Common myeloid progenitor, CD34-positive (primary cell): ENCODE measurements at regions not wholly inside any gene's neighbourhood (a gene's known extent, or its start where the extent isn't known, plus 50 kb on each side); places are given as distances from the start of the nearest gene placed in this dataset.

Experiments
- CTCF ChIA-PET: fragments of 350-600 bp; sonication (Branson Sonifier 250); formaldehyde crosslinking; loops from one replicate; lab custom pipeline; 2021; ENCODE audit warnings: antibody characterized with exemption; lab: Charles Lee
- POLR2A ChIA-PET: fragments of 350-600 bp; sonication (Branson Sonifier 250); formaldehyde crosslinking; loops from one replicate; lab custom pipeline; 2021; ENCODE audit warnings: antibody characterized with exemption; lab: Charles Lee
- DNase-seq, 3 donors: peaks; one replicate each; pipeline versions ENCODE4 v3.0.0 to v3.0.0-alpha.2; 2013
- H3K27ac ChIP-seq, 2 experiments: 1 replicate in 1 of 2; 2 replicates in 1 of 2; pipeline ENCODE4 v1.7.0; 2013; ENCODE audit warnings: inconsistent platforms in 2 of 2, low read length in 2 of 2, mild to moderate bottlenecking in 2 of 2, low read depth in 1 of 2, moderate library complexity in 1 of 2; ENCODE audit not compliant: severe bottlenecking in 2 of 2, insufficient read depth in 1 of 2, poor library complexity in 1 of 2
- H3K27me3 ChIP-seq, 5 experiments: replicated peaks in 2 of 5; 1 replicate in 3 of 5; 2 replicates in 2 of 5; pipeline versions ENCODE4 v1.6.1 to v1.7.0; 2013; ENCODE audit warnings: low read length in 4 of 5, mild to moderate bottlenecking in 2 of 5, moderate library complexity in 2 of 5, inconsistent platforms in 1 of 5; ENCODE audit not compliant: insufficient read depth in 5 of 5, control insufficient read depth in 4 of 5
- H3K36me3 ChIP-seq, 4 experiments: 1 replicate in 2 of 4; 2 replicates in 2 of 4; pipeline versions ENCODE4 v1.6.1 to v1.7.0; 2013; ENCODE audit warnings: low read length in 3 of 4, control low read depth in 1 of 4, mild to moderate bottlenecking in 1 of 4; ENCODE audit not compliant: control insufficient read depth in 4 of 4, insufficient read depth in 4 of 4
- H3K4me1 ChIP-seq, 4 experiments: 1 replicate in 3 of 4; 2 replicates in 1 of 4; pipeline versions ENCODE4 v1.6.1 to v1.7.1; 2013; ENCODE audit warnings: low read length in 3 of 4, mild to moderate bottlenecking in 3 of 4, control low read depth in 1 of 4, inconsistent platforms in 1 of 4, moderate library complexity in 1 of 4; ENCODE audit not compliant: control insufficient read depth in 4 of 4, insufficient read depth in 4 of 4; ENCODE audit errors: control extremely low read depth in 1 of 4
- H3K4me3 ChIP-seq, 7 experiments: 1 replicate in 4 of 7; 2 replicates in 3 of 7; pipeline versions ENCODE4 v1.5.1 to v1.7.0; 2013; ENCODE audit warnings: mild to moderate bottlenecking in 7 of 7, low read length in 6 of 7, moderate library complexity in 6 of 7, inconsistent platforms in 2 of 7, low read depth in 2 of 7, control low read depth in 1 of 7; ENCODE audit not compliant: insufficient read depth in 4 of 7, control insufficient read depth in 1 of 7; ENCODE audit errors: extremely low read depth in 1 of 7
- H3K9me3 ChIP-seq, 5 experiments: 1 replicate in 4 of 5; 2 replicates in 1 of 5; pipeline versions ENCODE4 v1.6.1 to v1.7.1; 2013; ENCODE audit warnings: low read length in 4 of 5, mild to moderate bottlenecking in 2 of 5, inconsistent platforms in 1 of 5, low read depth in 1 of 5, moderate library complexity in 1 of 5; ENCODE audit not compliant: control insufficient read depth in 4 of 5, insufficient read depth in 2 of 5; ENCODE audit errors: control extremely low read depth in 1 of 5
- WGBS: methylation state at CpG from one replicate; pipeline ENCODE4 v1.1.5; 2013; ENCODE audit not compliant: insufficient coverage; 5-methylcytosine and 5-hydroxymethylcytosine counted together

DNA sequence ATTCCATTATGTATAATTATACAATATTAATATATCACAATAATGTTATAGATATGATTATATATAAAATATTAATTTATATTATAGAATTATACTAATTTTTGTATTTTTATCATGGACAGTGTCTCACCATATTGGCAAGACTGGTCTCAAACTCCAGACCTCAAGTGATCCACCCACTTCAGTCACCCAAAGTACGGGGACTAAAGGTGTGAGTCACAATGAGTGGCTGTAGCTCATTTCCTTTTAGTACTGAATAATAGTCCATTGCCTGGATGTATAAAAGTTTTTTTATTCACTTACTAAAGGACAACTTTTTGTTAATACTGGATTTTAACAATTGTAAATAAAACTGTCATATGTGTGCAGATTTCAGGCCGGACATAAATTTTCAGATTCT, 417.6 kb upstream of the LINC00305 start:
- H3K4me1 ChIP-seq, result no peaks in the 10 kb centered on the region
- no peak overlapping the region for H3K27ac ChIP-seq
- POLR2A ChIA-PET, result no interaction called here
- H3K27me3 ChIP-seq, result no peaks in the 10 kb centered on the region
- WGBS, result 100% methylated on average over 1 of the region's 2 CpGs
- H3K36me3 ChIP-seq, result no peaks in the 10 kb centered on the region
- DNase-seq, result no peak
- no peaks in the 10 kb centered on the region for H3K9me3 ChIP-seq
- CTCF ChIA-PET, result no interaction called here
- no peak overlapping the region for H3K4me3 ChIP-seq

DNA sequence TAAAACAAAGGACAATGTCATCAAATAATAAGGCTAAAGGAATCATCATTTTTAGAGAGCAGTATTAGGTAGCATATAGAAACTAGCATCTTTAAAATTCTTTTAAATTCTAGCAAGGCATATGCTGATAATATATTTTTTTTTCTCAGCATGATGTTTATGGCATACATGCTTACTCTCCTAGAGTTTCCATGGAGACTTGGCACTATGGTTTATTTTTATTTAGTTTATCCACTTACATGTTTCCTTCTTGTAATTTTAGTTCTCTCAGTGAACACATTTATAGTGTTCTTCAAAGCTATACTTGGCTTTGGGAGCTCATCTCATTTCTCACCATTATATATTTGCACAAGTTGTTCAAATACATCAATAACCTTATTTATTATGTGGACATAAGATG, 413.8 kb upstream of the LINC00305 start:
- no peak for DNase-seq
- no peaks in the 10 kb centered on the region for H3K9me3 ChIP-seq
- H3K4me1 ChIP-seq, result no peaks in the 10 kb centered on the region
- H3K36me3 ChIP-seq, result no peaks in the 10 kb centered on the region
- H3K27me3 ChIP-seq, result no peaks in the 10 kb centered on the region
- H3K4me3 ChIP-seq, result no peak overlapping the region
- CTCF ChIA-PET, result no interaction called here
- no peak overlapping the region for H3K27ac ChIP-seq
- POLR2A ChIA-PET, result no interaction called here

DNA sequence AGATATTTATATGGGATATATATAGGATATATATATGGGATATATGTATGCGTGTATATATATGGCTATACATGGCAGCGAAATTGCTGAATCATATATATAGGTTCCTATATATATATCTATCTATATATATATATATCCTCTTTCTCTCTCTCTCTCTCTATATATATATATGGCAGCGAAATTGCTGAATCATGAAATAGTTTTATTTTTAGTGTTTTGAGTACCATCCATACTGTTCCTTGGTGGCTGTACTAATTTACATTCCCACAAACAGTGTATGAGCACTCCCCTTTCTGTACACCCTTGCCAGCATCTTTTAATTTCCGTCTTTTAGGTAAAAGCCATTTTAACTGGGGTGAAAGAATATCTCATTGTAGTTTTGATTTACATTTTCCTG, 397.6 kb upstream of the LINC00305 start:
- Histone ChIP-seq H3K27me3 (no peaks in the 10 kb centered on the region), H3K4me1 (no peaks in the 10 kb centered on the region), H3K9me3 (no peaks in the 10 kb centered on the region), H3K36me3 (no peaks in the 10 kb centered on the region), H3K4me3 (no peak overlapping the region), H3K27ac (no peak overlapping the region)
- CTCF ChIA-PET, result no interaction called here
- peak in 1 of 3 donors; percentile 4 for DNase-seq
- POLR2A ChIA-PET, result no interaction called here
- no CpG with 5 or more reads among the region's 4 CpGs for WGBS

DNA sequence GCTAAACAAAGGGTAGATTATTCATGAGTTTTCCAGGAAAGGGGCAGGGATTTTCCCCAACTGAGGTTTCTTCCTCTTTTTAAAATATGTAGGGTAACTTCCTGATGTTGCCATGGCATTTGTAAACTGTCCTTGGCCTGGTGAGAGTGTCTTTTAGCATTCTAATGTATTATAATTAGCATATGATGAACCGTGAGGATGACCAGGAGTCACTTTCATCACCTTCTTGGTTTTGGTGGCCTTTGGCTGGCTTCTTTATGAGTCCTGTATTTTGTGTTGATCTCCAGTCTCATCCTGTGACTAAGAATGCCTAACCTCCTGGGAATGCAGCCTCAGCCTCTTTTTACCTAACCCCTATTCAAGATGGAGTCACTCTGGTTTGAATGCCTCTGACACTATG, 391.0 kb upstream of the LINC00305 start:
- Histone ChIP-seq H3K27me3 (no peaks in the 10 kb centered on the region), H3K4me1 (no peaks in the 10 kb centered on the region), H3K36me3 (no peaks in the 10 kb centered on the region), H3K4me3 (no peak overlapping the region), H3K9me3 (no peaks in the 10 kb centered on the region), H3K27ac (no peak overlapping the region)
- DNase-seq, result no peak
- 100% methylated on average over 1 of the region's 1 CpG for WGBS
- POLR2A ChIA-PET, result no interaction called here
- CTCF ChIA-PET, result no interaction called here

DNA sequence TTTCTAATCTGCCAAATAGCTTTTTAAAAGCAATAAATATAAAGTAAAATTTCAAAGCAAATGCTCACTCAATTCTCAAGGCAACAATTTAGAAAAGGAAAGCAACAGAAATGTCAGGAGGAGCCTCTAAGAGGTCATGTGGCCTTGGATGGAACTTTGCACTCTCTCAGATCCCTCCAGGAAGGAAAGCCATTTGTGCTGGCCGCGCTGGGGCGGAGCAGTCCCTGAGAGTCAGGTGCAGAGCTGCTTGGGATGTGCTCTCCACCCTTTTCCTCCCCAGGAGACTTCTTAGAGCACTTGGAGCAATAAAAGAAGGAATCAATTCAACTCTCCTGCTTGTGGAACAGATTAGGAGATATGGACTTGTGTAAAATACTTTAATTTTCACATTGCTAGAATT, 379.8 kb upstream of the LINC00305 start:
- no peaks in the 10 kb centered on the region for H3K4me1 ChIP-seq
- H3K4me3 ChIP-seq, result no peak overlapping the region
- no CpG with 5 or more reads among the region's 3 CpGs for WGBS
- ChIA-PET POLR2A (no interaction called here), CTCF (no interaction called here)
- peaks cover 0 to under 1% (median 0%) of the 10 kb centered on the region in 5 experiments for H3K9me3 ChIP-seq
- no peaks in the 10 kb centered on the region for H3K27me3 ChIP-seq
- no peak for DNase-seq
- no peak overlapping the region for H3K27ac ChIP-seq
- H3K36me3 ChIP-seq, result no peaks in the 10 kb centered on the region

DNA sequence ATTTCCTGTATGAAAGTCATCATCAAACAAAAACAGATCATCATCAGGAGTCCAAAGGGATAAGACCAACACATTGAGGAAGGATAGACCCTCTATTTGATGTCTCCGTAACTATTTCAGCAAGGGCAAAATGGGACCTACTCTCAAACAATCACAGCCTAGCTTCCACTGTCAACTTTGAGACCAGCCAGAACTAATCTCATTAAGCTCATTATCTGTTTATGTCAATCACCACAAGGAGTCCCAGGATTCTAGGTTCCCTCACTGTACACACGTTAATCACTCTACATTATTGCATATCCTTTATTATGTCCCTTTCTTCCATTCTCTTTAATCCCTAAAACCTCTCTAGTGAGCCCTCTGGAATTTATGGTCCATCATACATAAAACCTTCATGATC, 370.3 kb upstream of the LINC00305 start:
- 100% methylated on average over 2 of the region's 2 CpGs for WGBS
- POLR2A ChIA-PET, result interaction anchor here (0.5 kb wide), 1 partner anchor 148 kb away, joined by 3 read pairs; no protein-coding TSS in a partner anchor

DNA sequence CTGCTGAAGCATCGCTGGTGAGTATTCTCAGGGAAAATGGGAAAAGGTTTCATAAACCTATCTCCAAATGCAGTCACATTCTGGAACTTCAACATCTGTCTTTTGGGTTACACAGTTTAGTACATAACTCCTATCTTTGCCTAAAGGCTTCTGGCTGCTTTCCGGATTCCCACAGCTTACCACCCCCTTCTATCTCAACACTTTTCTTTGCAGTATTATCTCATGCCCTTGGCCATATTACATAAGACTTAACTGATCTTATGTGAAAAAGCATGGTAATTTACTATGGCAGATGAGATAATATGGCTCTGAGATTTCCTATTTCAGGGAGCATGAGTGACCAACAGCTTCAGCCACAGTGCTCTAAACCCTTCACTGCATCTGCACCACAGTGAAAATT, 369.3 kb upstream of the LINC00305 start:
- no peaks in the 10 kb centered on the region for H3K4me1 ChIP-seq
- no peaks in the 10 kb centered on the region for H3K27me3 ChIP-seq
- no peaks in the 10 kb centered on the region for H3K36me3 ChIP-seq
- no peak for DNase-seq
- POLR2A ChIA-PET, result no interaction called here
- H3K27ac ChIP-seq, result no peak overlapping the region
- no peaks in the 10 kb centered on the region for H3K9me3 ChIP-seq
- H3K4me3 ChIP-seq, result no peak overlapping the region
- CTCF ChIA-PET, result no interaction called here
- WGBS, result 88% methylated on average over 1 of the region's 2 CpGs

More for the DNA sequence above, 370.3 kb upstream of the LINC00305 start:
- Histone ChIP-seq H3K36me3 (no peaks in the 10 kb centered on the region), H3K4me1 (no peaks in the 10 kb centered on the region), H3K27me3 (no peaks in the 10 kb centered on the region), H3K9me3 (no peaks in the 10 kb centered on the region), H3K27ac (no peak overlapping the region), H3K4me3 (no peak overlapping the region)
- CTCF ChIA-PET, result no interaction called here
- DNase-seq, result no peak
